Breast epithelium (tissue), 4 donors: ENCODE measurements at regions not wholly inside any gene's neighbourhood (a gene's known extent, or its start where the extent isn't known, plus 50 kb on each side); places are given as distances from the start of the nearest gene placed in this dataset.

Experiments used
- DNase-seq, 2 donors: peaks; one replicate each; pipeline ENCODE4 v3.0.0-alpha.2; 2019; ENCODE audit warnings: low spot score in 2 of 2
- H3K27ac ChIP-seq, 2 donors: fragments of 200-600 bp; sonication (generic) in 1 of 2; one replicate each; pipeline ENCODE4 v1.5.1; 2016 to 2019; ENCODE audit warnings: mild to moderate bottlenecking in 1 of 2
- H3K27me3 ChIP-seq, 2 donors: fragments of 200-600 bp; sonication (generic) in 1 of 2; one replicate each; pipeline versions ENCODE4 v1.5.1 to v1.6.0; 2017 to 2019; ENCODE audit warnings: control low read depth in 1 of 2, mild to moderate bottlenecking in 1 of 2
- H3K36me3 ChIP-seq: fragments of 200-600 bp; one replicate; pipeline ENCODE4 v1.5.1; 2019
- H3K4me1 ChIP-seq, 2 donors: fragments of 200-600 bp; sonication (generic); one replicate each; pipeline ENCODE4 v1.5.1; 2016 to 2019; ENCODE audit warnings: control low read depth in 1 of 2
- H3K4me3 ChIP-seq, 3 donors: fragments of 200-600 bp; sonication (generic); 1 replicate in 2 of 3; 2 replicates in 1 of 3; pipeline ENCODE4 v1.5.1; 2016 to 2019; ENCODE audit warnings: mild to moderate bottlenecking in 3 of 3, moderate library complexity in 2 of 3
- H3K9me3 ChIP-seq, 2 donors: fragments of 200-600 bp; sonication (generic) in 1 of 2; one replicate each; pipeline ENCODE4 v1.5.1; 2016 to 2019; ENCODE audit warnings: control low read depth in 1 of 2
- POLR2A ChIP-seq: fragments of 450-650 bp; IDR thresholded peaks from one replicate; pipeline ENCODE4 v1.6.1; 2016; ENCODE audit warnings: antibody characterized with exemption, mild to moderate bottlenecking, moderate library complexity
- POLR2AphosphoS5 ChIP-seq, 3 donors: sonication (generic); formaldehyde crosslinking; IDR thresholded peaks; one replicate each; pipeline ENCODE4 v1.6.1; 2017; ENCODE audit warnings: antibody characterized with exemption in 3 of 3
- intact Hi-C: fragments of 100-400 bp; cut with DNase I; formaldehyde crosslinking; loops from one replicate; pipeline ENCODE4 v1.15.1; 2023; ENCODE audit warnings: low total_unique reads
- TF ChIP-seq, protein P1 (sequence below), 3 donors: fragments of 450-650 bp; IDR thresholded peaks; one replicate each; pipeline ENCODE4 v1.5.1; 2016 to 2017; ENCODE audit warnings: antibody characterized with exemption in 3 of 3, mild to moderate bottlenecking in 3 of 3, moderate library complexity in 3 of 3

DNA sequence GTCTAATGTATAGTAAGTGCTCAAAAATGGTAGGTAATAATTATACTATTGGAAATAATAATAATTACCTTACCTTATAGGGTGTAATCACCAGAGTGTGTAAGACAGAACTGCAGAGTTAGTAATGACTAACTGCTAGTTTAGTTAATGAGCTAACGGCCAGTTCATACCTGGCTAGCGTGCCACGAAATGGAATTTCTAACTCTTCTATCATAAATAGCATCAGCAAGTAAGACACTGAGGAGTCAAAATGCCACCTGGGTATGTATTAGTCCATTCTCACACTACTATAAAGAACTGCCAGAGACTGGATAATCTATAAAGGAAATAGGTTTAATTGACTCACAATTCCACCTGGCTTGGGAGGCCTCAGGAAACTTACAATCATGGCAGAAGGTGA lies 63.4 kb upstream of the CEP85L start:
- Histone ChIP-seq H3K27ac (no peak overlapping the region), H3K4me3 (no peak overlapping the region), H3K36me3 (no peaks in the 10 kb centered on the region), H3K9me3 (no peaks in the 10 kb centered on the region), H3K27me3 (no peaks in the 10 kb centered on the region), H3K4me1 (no peaks in the 10 kb centered on the region)
- no peak for DNase-seq
- TF ChIP-seq POLR2A (no peak), POLR2AphosphoS5 (IDR thresholded peaks at IDR 0.05) (no peak)
- TF ChIP-seq, protein P1, sequence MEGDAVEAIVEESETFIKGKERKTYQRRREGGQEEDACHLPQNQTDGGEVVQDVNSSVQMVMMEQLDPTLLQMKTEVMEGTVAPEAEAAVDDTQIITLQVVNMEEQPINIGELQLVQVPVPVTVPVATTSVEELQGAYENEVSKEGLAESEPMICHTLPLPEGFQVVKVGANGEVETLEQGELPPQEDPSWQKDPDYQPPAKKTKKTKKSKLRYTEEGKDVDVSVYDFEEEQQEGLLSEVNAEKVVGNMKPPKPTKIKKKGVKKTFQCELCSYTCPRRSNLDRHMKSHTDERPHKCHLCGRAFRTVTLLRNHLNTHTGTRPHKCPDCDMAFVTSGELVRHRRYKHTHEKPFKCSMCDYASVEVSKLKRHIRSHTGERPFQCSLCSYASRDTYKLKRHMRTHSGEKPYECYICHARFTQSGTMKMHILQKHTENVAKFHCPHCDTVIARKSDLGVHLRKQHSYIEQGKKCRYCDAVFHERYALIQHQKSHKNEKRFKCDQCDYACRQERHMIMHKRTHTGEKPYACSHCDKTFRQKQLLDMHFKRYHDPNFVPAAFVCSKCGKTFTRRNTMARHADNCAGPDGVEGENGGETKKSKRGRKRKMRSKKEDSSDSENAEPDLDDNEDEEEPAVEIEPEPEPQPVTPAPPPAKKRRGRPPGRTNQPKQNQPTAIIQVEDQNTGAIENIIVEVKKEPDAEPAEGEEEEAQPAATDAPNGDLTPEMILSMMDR (IDR thresholded peaks at IDR 0.05): no peak
- intact Hi-C loops: no loop called here

DNA sequence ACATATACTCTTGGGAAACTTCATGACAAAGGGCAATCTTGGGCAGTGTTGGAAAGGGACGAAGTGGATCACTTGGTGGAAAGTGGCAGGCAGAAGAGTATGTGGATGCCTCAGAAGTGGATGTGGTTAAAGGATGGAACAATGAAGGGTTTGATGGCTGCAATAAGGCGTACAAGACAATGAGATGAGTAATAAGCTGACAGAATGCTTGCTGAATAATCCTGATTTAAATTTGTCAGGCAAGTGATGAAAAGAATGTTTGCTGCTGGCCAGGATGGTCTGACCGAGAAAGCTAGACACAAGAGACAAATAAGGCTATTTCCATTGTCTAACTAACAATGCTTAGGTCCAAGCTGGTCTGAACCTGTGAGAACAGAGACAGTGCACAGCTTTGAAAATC lies 61.6 kb upstream of the CEP85L start:
- no peaks in the 10 kb centered on the region for H3K4me1 ChIP-seq
- H3K27me3 ChIP-seq: no peaks in the 10 kb centered on the region
- H3K4me3 ChIP-seq: no peak overlapping the region
- H3K9me3 ChIP-seq: no peaks in the 10 kb centered on the region
- H3K36me3 ChIP-seq: no peaks in the 10 kb centered on the region
- intact Hi-C loops: no loop called here
- DNase-seq: no peak
- TF ChIP-seq, protein P1 (IDR thresholded peaks at IDR 0.05): no peak
- no peak for TF ChIP-seq POLR2AphosphoS5 (IDR thresholded peaks at IDR 0.05)
- no peak for TF ChIP-seq POLR2A
- H3K27ac ChIP-seq: no peak overlapping the region

DNA sequence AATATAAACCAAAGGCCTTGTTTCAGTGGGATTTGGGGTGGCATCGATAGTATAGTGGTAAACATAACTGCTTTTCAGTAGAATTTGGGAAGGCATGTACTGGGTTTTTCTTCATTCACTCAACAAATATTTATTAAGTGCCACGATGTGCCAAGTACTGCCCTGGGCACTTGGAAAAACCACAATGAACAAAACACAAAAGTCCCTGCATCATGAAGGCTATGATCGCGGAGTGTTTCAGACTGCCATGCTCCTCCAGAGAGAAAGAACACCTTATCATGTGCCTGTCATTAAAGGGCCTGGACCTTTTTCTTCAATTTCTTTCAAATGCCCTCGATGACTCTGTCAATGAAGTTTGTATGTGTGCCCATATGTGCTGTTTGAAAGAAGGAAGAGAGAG lies 59.2 kb upstream of the CEP85L start:
- TF ChIP-seq, protein P1 (IDR thresholded peaks at IDR 0.05): no peak
- TF ChIP-seq POLR2AphosphoS5 (IDR thresholded peaks at IDR 0.05) (no peak), POLR2A (no peak)
- intact Hi-C loops: no loop called here
- no peak for DNase-seq
- Histone ChIP-seq H3K27me3 (no peaks in the 10 kb centered on the region), H3K4me3 (no peak overlapping the region), H3K27ac (no peak overlapping the region), H3K4me1 (peaks cover 0 to 3% of the 10 kb centered on the region in 2 donors), H3K36me3 (no peaks in the 10 kb centered on the region), H3K9me3 (no peaks in the 10 kb centered on the region)

- H3K9me3 ChIP-seq: no peaks in the 10 kb centered on the region
- TF ChIP-seq POLR2AphosphoS5 (IDR thresholded peaks at IDR 0.05) (no peak), POLR2A (no peak)
- no peaks in the 10 kb centered on the region for H3K27me3 ChIP-seq
- intact Hi-C loops: no loop called here
- H3K4me1 ChIP-seq: peaks cover 0 to 8% of the 10 kb centered on the region in 2 donors
- H3K27ac ChIP-seq: no peak overlapping the region
- H3K36me3 ChIP-seq: no peaks in the 10 kb centered on the region
- no peak for DNase-seq
- H3K4me3 ChIP-seq: peak overlapping the region in 2 of 3 donors; percentile 34 to 60
Measured at GRCh38 chr6:118709859-118710350, 58.5 kb upstream of the CEP85L start.

DNA sequence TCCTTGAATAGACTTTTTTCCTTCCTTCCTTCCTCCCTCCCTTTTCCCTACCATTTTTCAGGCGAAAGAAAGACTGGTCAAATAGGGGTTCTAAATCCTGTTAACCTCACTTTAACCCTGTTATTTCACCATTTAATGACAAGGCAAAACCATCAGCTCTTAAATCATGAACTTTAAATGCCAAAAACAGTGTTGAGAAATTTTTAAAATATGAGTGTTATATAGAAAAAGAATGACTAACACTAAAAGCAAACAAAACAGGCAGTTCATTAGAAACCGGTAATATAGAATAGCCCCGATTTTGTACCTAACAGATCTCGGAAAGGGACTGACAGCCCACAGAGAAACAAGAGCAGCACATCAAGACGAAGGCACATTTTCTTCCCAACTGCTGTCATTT lies 57.4 kb upstream of the CEP85L start:
- TF ChIP-seq, protein P1 (IDR thresholded peaks at IDR 0.05): no peak
- TF ChIP-seq POLR2A (no peak), POLR2AphosphoS5 (IDR thresholded peaks at IDR 0.05) (no peak)
- Histone ChIP-seq H3K4me1 (peaks cover 0 to 8% of the 10 kb centered on the region in 2 donors), H3K36me3 (no peaks in the 10 kb centered on the region), H3K27ac (peak overlapping the region; percentile 48 to 62), H3K27me3 (no peaks in the 10 kb centered on the region), H3K9me3 (no peaks in the 10 kb centered on the region), H3K4me3 (peak overlapping the region; percentile 31 to 60 (median 34))
- DNase-seq: no peak
- intact Hi-C loops: no loop called here

GRCh38 chr6:118708055-118708454 lies 56.7 kb upstream of the CEP85L start:
- Histone ChIP-seq H3K27ac (peak overlapping the region in 1 of 2 donors; percentile 5), H3K36me3 (no peaks in the 10 kb centered on the region), H3K4me3 (no peak overlapping the region), H3K9me3 (no peaks in the 10 kb centered on the region), H3K27me3 (no peaks in the 10 kb centered on the region), H3K4me1 (peaks cover 0 to 8% of the 10 kb centered on the region in 2 donors)
- intact Hi-C loops: no loop called here
- no peak for DNase-seq
- TF ChIP-seq POLR2AphosphoS5 (IDR thresholded peaks at IDR 0.05) (no peak), POLR2A (no peak)
- TF ChIP-seq, protein P1 (IDR thresholded peaks at IDR 0.05): no peak
